Neuronal stem cell (in vitro differentiated cells): ENCODE measurements at regions not wholly inside any gene's neighbourhood (a gene's known extent, or its start where the extent isn't known, plus 50 kb on each side); places are given as distances from the start of the nearest gene placed in this dataset.

Experiments
- DNase-seq: peaks from one replicate; pipeline ENCODE4 v3.0.0-alpha.2; 2013; ENCODE audit warnings: low spot score
- H2AFZ ChIP-seq: one replicate; pipeline ENCODE4 v1.6.1; 2013; ENCODE audit warnings: mild to moderate bottlenecking, low read length, inconsistent platforms
- H2AK5ac ChIP-seq: 2 replicates; pipeline ENCODE4 v1.6.1; 2013; ENCODE audit warnings: low read depth, mild to moderate bottlenecking, inconsistent platforms, low read length, moderate library complexity, mixed read lengths
- H2BK120ac ChIP-seq: 2 replicates; pipeline ENCODE4 v1.6.1; 2013; ENCODE audit warnings: low read depth, mild to moderate bottlenecking, inconsistent platforms, low read length, moderate library complexity, mixed read lengths
- H2BK12ac ChIP-seq: one replicate; pipeline ENCODE4 v1.6.1; 2013; ENCODE audit warnings: low read length, inconsistent platforms
- H2BK15ac ChIP-seq: 2 replicates; pipeline ENCODE4 v1.6.1; 2013; ENCODE audit warnings: mild to moderate bottlenecking, low read length, inconsistent platforms, mixed read lengths
- H2BK5ac ChIP-seq: one replicate; pipeline ENCODE4 v1.6.1; 2013; ENCODE audit warnings: inconsistent platforms, mild to moderate bottlenecking, low read length, moderate library complexity
- H3K14ac ChIP-seq: one replicate; pipeline ENCODE4 v1.6.1; 2013; ENCODE audit warnings: low read length, inconsistent platforms
- H3K18ac ChIP-seq: 2 replicates; pipeline ENCODE4 v1.6.1; 2013; ENCODE audit warnings: low read length, inconsistent platforms
- H3K23ac ChIP-seq: 2 replicates; pipeline ENCODE4 v1.6.1; 2013; ENCODE audit warnings: low read depth, mild to moderate bottlenecking, mixed read lengths, low read length, inconsistent platforms; ENCODE audit not compliant: poor library complexity
- H3K27ac ChIP-seq: replicated peaks from 3 replicates; pipeline ENCODE4 v1.5.1; 2013; ENCODE audit warnings: low read length, inconsistent platforms
- H3K27me3 ChIP-seq, 3 experiments: 2 replicates each; pipeline ENCODE4 v1.6.1; 2013; ENCODE audit warnings: low read length in 3 of 3, mild to moderate bottlenecking in 2 of 3, inconsistent platforms in 1 of 3, low read depth in 1 of 3, mixed read lengths in 1 of 3, moderate library complexity in 1 of 3; ENCODE audit not compliant: control insufficient read depth in 3 of 3, insufficient read depth in 3 of 3
- H3K36me3 ChIP-seq, 2 donors: replicated peaks in 1 of 2; 2 replicates each; pipeline ENCODE4 v1.6.1; 2013; ENCODE audit warnings: low read length in 2 of 2; ENCODE audit not compliant: control insufficient read depth in 2 of 2, insufficient read depth in 2 of 2
- H3K4ac ChIP-seq: 2 replicates; pipeline ENCODE4 v1.6.1; 2013; ENCODE audit warnings: inconsistent platforms, mild to moderate bottlenecking, low read length, moderate library complexity
- H3K4me1 ChIP-seq, 2 donors: 1 replicate in 1 of 2; 2 replicates in 1 of 2; pipeline ENCODE4 v1.6.1; 2013; ENCODE audit warnings: low read length in 2 of 2, low read depth in 1 of 2; ENCODE audit not compliant: control insufficient read depth in 2 of 2, insufficient read depth in 1 of 2
- H3K4me2 ChIP-seq: one replicate; pipeline ENCODE4 v1.6.1; 2013; ENCODE audit warnings: mild to moderate bottlenecking, low read length, inconsistent platforms; ENCODE audit not compliant: insufficient read depth, poor library complexity, severe bottlenecking
- H3K4me3 ChIP-seq, 2 donors: 2 replicates each; pipeline ENCODE4 v1.5.1; 2013; ENCODE audit warnings: low read length in 2 of 2, mild to moderate bottlenecking in 2 of 2, inconsistent platforms in 1 of 2, moderate library complexity in 1 of 2
- H3K79me1 ChIP-seq: one replicate; pipeline ENCODE4 v1.6.1; 2013; ENCODE audit warnings: low read depth, mild to moderate bottlenecking, inconsistent platforms, low read length, moderate library complexity
- H3K9ac ChIP-seq: one replicate; pipeline ENCODE4 v1.6.1; 2013; ENCODE audit warnings: mild to moderate bottlenecking, low read depth, low read length, inconsistent platforms; ENCODE audit not compliant: poor library complexity
- H3K9me3 ChIP-seq, 2 donors: replicated peaks in 1 of 2; 2 replicates each; pipeline versions ENCODE3 to v1.6.1; 2013; ENCODE audit warnings: low read length in 2 of 2, mild to moderate bottlenecking in 2 of 2, inconsistent platforms in 1 of 2, low read depth in 1 of 2, mixed read lengths in 1 of 2, moderate library complexity in 1 of 2; ENCODE audit not compliant: control insufficient read depth in 2 of 2, insufficient read depth in 1 of 2
- H4K8ac ChIP-seq: one replicate; pipeline ENCODE4 v1.6.1; 2013; ENCODE audit warnings: low read depth, mild to moderate bottlenecking, inconsistent platforms, low read length, moderate library complexity
- H4K91ac ChIP-seq: one replicate; pipeline ENCODE4 v1.6.1; 2013; ENCODE audit warnings: low read length, low read depth, mild to moderate bottlenecking, inconsistent platforms; ENCODE audit not compliant: poor library complexity
- WGBS, 2 donors: extraction: QIAGEN DNeasy Blood & Tissue Kit; methylation state at CpG; one replicate each; pipeline ENCODE4 v1.1.7; 2013; ENCODE audit warnings: missing lambda C conversion rate in 2 of 2, mixed read lengths in 1 of 2; ENCODE audit not compliant: insufficient read length in 2 of 2, insufficient replicate concordance in 1 of 2; ENCODE audit errors: extremely low coverage in 2 of 2; 5-methylcytosine and 5-hydroxymethylcytosine counted together

GRCh38 chr7:19464751-19465150 lies 244.1 kb downstream of the POLR1F start:
- Histone ChIP-seq H2BK5ac (no peak overlapping the region), H2BK15ac (no peak overlapping the region), H3K4me2 (no peak overlapping the region), H3K27ac (no peak overlapping the region), H3K9me3 (no peaks in the 10 kb centered on the region), H4K8ac (no peak overlapping the region), H4K91ac (no peak overlapping the region), H3K23ac (no peak overlapping the region), H3K4me3 (no peak overlapping the region), H3K79me1 (no peaks in the 10 kb centered on the region), H3K9ac (no peak overlapping the region), H2AK5ac (no peak overlapping the region), H2AFZ (no peak overlapping the region), H3K14ac (no peak overlapping the region), H3K36me3 (no peaks in the 10 kb centered on the region), H3K4ac (no peak overlapping the region), H3K27me3 (no peaks in the 10 kb centered on the region), H2BK12ac (no peak overlapping the region), H3K18ac (no peak overlapping the region), H2BK120ac (no peak overlapping the region), H3K4me1 (no peaks in the 10 kb centered on the region)
- DNase-seq, result no peak
- no CpG with 5 or more reads among the region's 4 CpGs for WGBS, 2 donors

GRCh38 chr7:19464241-19464640 lies 244.6 kb downstream of the POLR1F start:
- no peaks in the 10 kb centered on the region for H3K36me3 ChIP-seq
- no peak overlapping the region for H3K4me3 ChIP-seq
- H3K27me3 ChIP-seq, result no peaks in the 10 kb centered on the region
- no peak overlapping the region for H3K18ac ChIP-seq
- no peaks in the 10 kb centered on the region for H3K9me3 ChIP-seq
- H3K79me1 ChIP-seq, result no peaks in the 10 kb centered on the region
- no peak overlapping the region for H3K4me2 ChIP-seq
- no peaks in the 10 kb centered on the region for H3K4me1 ChIP-seq
- WGBS, 2 donors, result no CpG with 5 or more reads among the region's 3 CpGs
- H2BK5ac ChIP-seq, result no peak overlapping the region
- H4K8ac ChIP-seq, result no peak overlapping the region
- no peak overlapping the region for H2AK5ac ChIP-seq
- no peak overlapping the region for H2BK15ac ChIP-seq
- no peak overlapping the region for H3K14ac ChIP-seq
- H3K4ac ChIP-seq, result no peak overlapping the region
- DNase-seq, result no peak
- H2BK12ac ChIP-seq, result no peak overlapping the region
- no peak overlapping the region for H2BK120ac ChIP-seq
- H3K23ac ChIP-seq, result no peak overlapping the region
- no peak overlapping the region for H3K27ac ChIP-seq
- no peak overlapping the region for H4K91ac ChIP-seq
- no peak overlapping the region for H2AFZ ChIP-seq
- H3K9ac ChIP-seq, result no peak overlapping the region

DNA sequence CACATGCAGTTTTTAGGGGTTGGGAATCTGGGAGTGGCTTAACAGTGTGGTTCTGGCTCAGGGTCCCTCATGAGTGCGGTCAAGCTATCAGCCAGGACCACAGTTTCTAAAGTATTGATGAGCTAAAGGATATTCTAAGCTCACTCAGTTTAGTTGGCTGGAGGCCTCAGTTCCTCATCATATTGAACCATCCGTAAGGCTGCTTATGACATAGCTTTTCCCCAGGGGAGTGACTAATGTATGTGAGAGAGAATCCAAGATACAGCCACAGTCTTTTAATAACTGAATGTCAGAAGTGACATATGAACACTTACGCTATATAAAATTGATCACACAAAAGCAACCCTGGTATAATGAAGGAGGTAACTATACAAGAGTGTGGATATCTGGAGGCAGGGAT lies 245.3 kb downstream of the POLR1F start:
- no peak overlapping the region for H4K91ac ChIP-seq
- H2BK15ac ChIP-seq, result no peak overlapping the region
- no peak overlapping the region for H3K14ac ChIP-seq
- H3K27me3 ChIP-seq, result no peaks in the 10 kb centered on the region
- H3K9ac ChIP-seq, result no peak overlapping the region
- no CpG with 5 or more reads among the region's 3 CpGs for WGBS, 2 donors
- no peak overlapping the region for H3K27ac ChIP-seq
- no peak for DNase-seq
- H3K4me3 ChIP-seq, result no peak overlapping the region
- no peaks in the 10 kb centered on the region for H3K79me1 ChIP-seq
- no peak overlapping the region for H3K4ac ChIP-seq
- H3K9me3 ChIP-seq, result no peaks in the 10 kb centered on the region
- no peak overlapping the region for H2AFZ ChIP-seq
- H4K8ac ChIP-seq, result no peak overlapping the region
- H2BK5ac ChIP-seq, result no peak overlapping the region
- H3K36me3 ChIP-seq, result no peaks in the 10 kb centered on the region
- no peak overlapping the region for H3K23ac ChIP-seq
- no peak overlapping the region for H2BK120ac ChIP-seq
- H3K4me2 ChIP-seq, result no peak overlapping the region
- H3K18ac ChIP-seq, result no peak overlapping the region
- H2BK12ac ChIP-seq, result no peak overlapping the region
- no peaks in the 10 kb centered on the region for H3K4me1 ChIP-seq
- no peak overlapping the region for H2AK5ac ChIP-seq

DNA sequence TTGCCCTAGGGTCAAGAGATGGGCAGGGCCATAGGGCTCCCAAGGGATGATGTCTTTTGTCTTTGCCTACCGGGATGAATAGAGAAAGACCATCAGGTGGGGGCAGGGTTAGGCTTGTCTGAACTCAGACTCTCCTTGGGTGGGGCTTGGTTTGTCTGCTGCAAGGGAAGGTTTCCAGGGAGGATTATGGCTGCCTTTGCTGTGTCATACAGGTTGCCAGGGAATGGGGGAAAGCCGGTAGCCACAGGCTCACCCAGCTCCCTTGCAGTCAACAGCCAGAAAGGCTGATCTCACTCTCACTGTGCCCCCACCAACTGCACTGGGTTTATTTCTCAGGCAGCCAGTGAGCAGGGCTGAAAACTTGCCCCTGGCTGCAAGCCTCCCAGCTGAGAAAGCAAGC lies 253.2 kb downstream of the POLR1F start:
- Histone ChIP-seq H3K27ac (no peak overlapping the region), H2BK12ac (no peak overlapping the region), H3K79me1 (no peaks in the 10 kb centered on the region), H3K14ac (no peak overlapping the region), H3K4ac (no peak overlapping the region), H2AFZ (no peak overlapping the region), H3K27me3 (no peaks in the 10 kb centered on the region), H4K8ac (no peak overlapping the region), H2AK5ac (no peak overlapping the region), H3K36me3 (no peaks in the 10 kb centered on the region), H3K23ac (no peak overlapping the region), H3K4me1 (peaks cover 0 to 7% of the 10 kb centered on the region in 2 donors), H2BK15ac (no peak overlapping the region), H3K9me3 (peaks cover 0 to 2% of the 10 kb centered on the region in 2 donors), H3K4me2 (no peak overlapping the region), H2BK120ac (no peak overlapping the region), H3K18ac (no peak overlapping the region), H3K9ac (no peak overlapping the region), H2BK5ac (no peak overlapping the region), H4K91ac (no peak overlapping the region), H3K4me3 (no peak overlapping the region)
- no CpG with 5 or more reads among the region's 2 CpGs for WGBS, 2 donors
- DNase-seq, result no peak
